Esophagus squamous epithelium (tissue), 5 donors: ENCODE measurements at regions not wholly inside any gene's neighbourhood (a gene's known extent, or its start where the extent isn't known, plus 50 kb on each side); places are given as distances from the start of the nearest gene placed in this dataset.

ENCODE experiments used
- DNase-seq: peaks from one replicate; lab custom pipeline; 2025; lab: John Stamatoyannopoulos, UW
- H3K27ac ChIP-seq, 4 donors: fragments of 200-600 bp; sonication (generic); one replicate each; pipeline ENCODE4 v1.5.1; 2016 to 2019; ENCODE audit warnings: mild to moderate bottlenecking in 1 of 4
- H3K27me3 ChIP-seq, 4 donors: fragments of 200-600 bp; sonication (generic); 1 replicate in 3 of 4; 2 replicates in 1 of 4; pipeline versions ENCODE4 v1.5.1 to v1.6.0; 2017 to 2021; ENCODE audit warnings: antibody characterized with exemption in 1 of 4
- H3K36me3 ChIP-seq, 3 donors: fragments of 200-600 bp; sonication (generic); one replicate each; pipeline ENCODE4 v1.5.1; 2016 to 2019
- H3K4me1 ChIP-seq, 3 donors: fragments of 200-600 bp; sonication (generic); one replicate each; pipeline ENCODE4 v1.5.1; 2017 to 2019
- H3K4me3 ChIP-seq, 4 donors: fragments of 200-600 bp; sonication (generic); 1 replicate in 3 of 4; 2 replicates in 1 of 4; pipeline ENCODE4 v1.5.1; 2016 to 2019; ENCODE audit warnings: mild to moderate bottlenecking in 2 of 4, moderate library complexity in 1 of 4
- H3K9me3 ChIP-seq, 3 donors: fragments of 200-600 bp; sonication (generic); one replicate each; pipeline ENCODE4 v1.5.1; 2016 to 2019
- CTCF ChIP-seq, 6 experiments: fragments of 450-650 bp in 4 of 6; fragments of 200-600 bp in 2 of 6; sonication (generic) in 2 of 6; IDR thresholded peaks; one replicate each; pipeline ENCODE4 v1.5.1; 2016 to 2019; ENCODE audit warnings: antibody characterized with exemption in 6 of 6, mild to moderate bottlenecking in 4 of 6, moderate library complexity in 4 of 6
- POLR2A ChIP-seq, 4 donors: fragments of 450-650 bp; IDR thresholded peaks; one replicate each; pipeline ENCODE4 v1.6.1; 2017; ENCODE audit warnings: antibody characterized with exemption in 4 of 4, mild to moderate bottlenecking in 4 of 4, moderate library complexity in 3 of 4
- WGBS, 2 donors: methylation state at CpG; one replicate each; pipeline ENCODE4 v1.1.5; 2018; 5-methylcytosine and 5-hydroxymethylcytosine counted together
- intact Hi-C: fragments of 100-400 bp; cut with DNase I; formaldehyde crosslinking; loops from one replicate; pipeline ENCODE4 v1.15.0; 2022
- donor health status: DM: yes; HTN: yes; CAD: no.

GRCh38 chr13:111954661-111955411 is 112.1 kb upstream of the SOX1 start:
- H3K9me3 ChIP-seq, result peaks cover 0 to 14% (median 5%) of the 10 kb centered on the region in 3 donors
- no peaks in the 10 kb centered on the region for H3K4me1 ChIP-seq
- WGBS, 2 donors, result 71 to 85% methylated on average over 15 to 18 of the region's 18 CpGs
- TF ChIP-seq CTCF (IDR thresholded peaks at IDR 0.05) (no peak), POLR2A (IDR thresholded peaks at IDR 0.05) (no peak)
- DNase-seq, result no peak
- no peaks in the 10 kb centered on the region for H3K36me3 ChIP-seq
- no peak overlapping the region for H3K27ac ChIP-seq
- peaks cover 0 to 35% (median 0%) of the 10 kb centered on the region in 4 donors for H3K27me3 ChIP-seq
- no peak overlapping the region for H3K4me3 ChIP-seq
- intact Hi-C loops, result no loop called here

- Histone ChIP-seq H3K27ac (no peak overlapping the region), H3K9me3 (peaks cover 0 to 10% (median 4%) of the 10 kb centered on the region in 3 donors), H3K27me3 (peaks cover 0 to 35% (median 0%) of the 10 kb centered on the region in 4 donors), H3K4me3 (no peak overlapping the region), H3K36me3 (no peaks in the 10 kb centered on the region), H3K4me1 (no peaks in the 10 kb centered on the region)
- DNase-seq, result no peak
- WGBS, 2 donors, result 71 to 83% methylated on average over 20 to 22 of the region's 27 CpGs
- intact Hi-C loops, result no loop called here
- TF ChIP-seq POLR2A (IDR thresholded peaks at IDR 0.05), result no peak
These were observed 111.4 kb upstream of the SOX1 start for GRCh38 chr13:111955412-111956065.

- TF ChIP-seq POLR2A (IDR thresholded peaks at IDR 0.05) (no peak), CTCF (IDR thresholded peaks at IDR 0.05) (no peak)
- Histone ChIP-seq H3K9me3 (peaks cover 0 to under 1% (median 0%) of the 10 kb centered on the region in 3 donors), H3K27me3 (peaks cover 0 to 35% (median 0%) of the 10 kb centered on the region in 4 donors), H3K27ac (no peak overlapping the region), H3K36me3 (no peaks in the 10 kb centered on the region), H3K4me3 (no peak overlapping the region), H3K4me1 (no peaks in the 10 kb centered on the region)
- WGBS, 2 donors, result 79 to 87% methylated on average over 15 to 34 of the region's 59 CpGs
- DNase-seq, result no peak
- intact Hi-C loops, result no loop called here
These were observed 110.4 kb upstream of the SOX1 start for GRCh38 chr13:111956261-111957151.

- Histone ChIP-seq H3K27me3 (peaks cover 0 to 35% (median 0%) of the 10 kb centered on the region in 4 donors), H3K36me3 (no peaks in the 10 kb centered on the region), H3K9me3 (no peaks in the 10 kb centered on the region), H3K4me1 (no peaks in the 10 kb centered on the region), H3K27ac (no peak overlapping the region), H3K4me3 (no peak overlapping the region)
- DNase-seq, result no peak
- 69 to 72% methylated on average over 14 of the region's 14 CpGs for WGBS, 2 donors
- intact Hi-C loops, result no loop called here
- TF ChIP-seq POLR2A (IDR thresholded peaks at IDR 0.05) (no peak), CTCF (IDR thresholded peaks at IDR 0.05) (no peak)
These were observed 109.0 kb upstream of the SOX1 start for GRCh38 chr13:111957913-111958450.

GRCh38 chr13:111958612-111959395 is 108.1 kb upstream of the SOX1 start:
- intact Hi-C loops, result no loop called here
- Histone ChIP-seq H3K27ac (no peak overlapping the region), H3K36me3 (no peaks in the 10 kb centered on the region), H3K27me3 (peaks cover 0 to 32% (median 0%) of the 10 kb centered on the region in 4 donors), H3K9me3 (no peaks in the 10 kb centered on the region), H3K4me1 (no peaks in the 10 kb centered on the region), H3K4me3 (no peak overlapping the region)
- TF ChIP-seq POLR2A (IDR thresholded peaks at IDR 0.05) (no peak), CTCF (IDR thresholded peaks at IDR 0.05) (no peak)
- DNase-seq, result no peak
- WGBS, 2 donors, result 61 to 73% methylated on average over 11 of the region's 11 CpGs
